Body of pancreas (tissue), 4 donors: ENCODE measurements at regions not wholly inside any gene's neighbourhood (a gene's known extent, or its start where the extent isn't known, plus 50 kb on each side); places are given as distances from the start of the nearest gene placed in this dataset.

Experiments used
- ATAC-seq: fragments of 150-250 bp; one replicate; pipeline ENCODE4 v1.9.1; 2016
- DNase-seq, 4 donors: peaks; one replicate each; pipeline ENCODE4 v3.0.0-alpha.2; 2019
- H3K27ac ChIP-seq, 4 donors: fragments of 200-600 bp; sonication (generic); 1 replicate in 3 of 4; 2 replicates in 1 of 4; pipeline versions ENCODE4 v1.5.1 to v1.6.1; 2016 to 2019; ENCODE audit warnings: mild to moderate bottlenecking in 1 of 4, mixed read lengths in 1 of 4, moderate library complexity in 1 of 4
- H3K27me3 ChIP-seq, 2 donors: fragments of 200-600 bp; sonication (generic); one replicate each; pipeline ENCODE4 v1.6.0; 2016; ENCODE audit warnings: mild to moderate bottlenecking in 1 of 2
- H3K36me3 ChIP-seq, 2 donors: fragments of 200-600 bp; sonication (generic); replicated peaks in 1 of 2; 2 replicates each; pipeline ENCODE4 v1.5.1; 2016; ENCODE audit warnings: low read depth in 2 of 2; ENCODE audit not compliant: insufficient read depth in 1 of 2
- H3K4me1 ChIP-seq: fragments of 200-600 bp; sonication (generic); one replicate; pipeline ENCODE4 v1.6.0; 2016
- H3K4me3 ChIP-seq, 2 donors: fragments of 200-600 bp; sonication (generic); 1 replicate in 1 of 2; 2 replicates in 1 of 2; pipeline ENCODE4 v1.5.1; 2016 to 2019
- H3K9me3 ChIP-seq, 3 donors: fragments of 200-600 bp; sonication (generic); 1 replicate in 2 of 3; 2 replicates in 1 of 3; pipeline ENCODE4 v1.5.1; 2016
- POLR2A ChIP-seq, 3 donors: fragments of 450-650 bp; IDR thresholded peaks; one replicate each; pipeline ENCODE4 v1.6.1; 2016; ENCODE audit warnings: antibody characterized with exemption in 3 of 3, mild to moderate bottlenecking in 2 of 3
- WGBS, 2 donors: methylation state at CpG; one replicate each; pipeline ENCODE4 v1.1.5; 2017; 5-methylcytosine and 5-hydroxymethylcytosine counted together
- intact Hi-C: fragments of 100-400 bp; cut with DNase I; formaldehyde crosslinking; loops from one replicate; pipeline ENCODE4 v1.15.1; 2023
- TF ChIP-seq, protein P1 (sequence below), 7 experiments: fragments of 450-650 bp in 4 of 7; fragments of 200-600 bp in 3 of 7; sonication (generic) in 3 of 7; IDR thresholded peaks; one replicate each; pipeline ENCODE4 v1.5.1; 2016 to 2019; ENCODE audit warnings: antibody characterized with exemption in 7 of 7

DNA sequence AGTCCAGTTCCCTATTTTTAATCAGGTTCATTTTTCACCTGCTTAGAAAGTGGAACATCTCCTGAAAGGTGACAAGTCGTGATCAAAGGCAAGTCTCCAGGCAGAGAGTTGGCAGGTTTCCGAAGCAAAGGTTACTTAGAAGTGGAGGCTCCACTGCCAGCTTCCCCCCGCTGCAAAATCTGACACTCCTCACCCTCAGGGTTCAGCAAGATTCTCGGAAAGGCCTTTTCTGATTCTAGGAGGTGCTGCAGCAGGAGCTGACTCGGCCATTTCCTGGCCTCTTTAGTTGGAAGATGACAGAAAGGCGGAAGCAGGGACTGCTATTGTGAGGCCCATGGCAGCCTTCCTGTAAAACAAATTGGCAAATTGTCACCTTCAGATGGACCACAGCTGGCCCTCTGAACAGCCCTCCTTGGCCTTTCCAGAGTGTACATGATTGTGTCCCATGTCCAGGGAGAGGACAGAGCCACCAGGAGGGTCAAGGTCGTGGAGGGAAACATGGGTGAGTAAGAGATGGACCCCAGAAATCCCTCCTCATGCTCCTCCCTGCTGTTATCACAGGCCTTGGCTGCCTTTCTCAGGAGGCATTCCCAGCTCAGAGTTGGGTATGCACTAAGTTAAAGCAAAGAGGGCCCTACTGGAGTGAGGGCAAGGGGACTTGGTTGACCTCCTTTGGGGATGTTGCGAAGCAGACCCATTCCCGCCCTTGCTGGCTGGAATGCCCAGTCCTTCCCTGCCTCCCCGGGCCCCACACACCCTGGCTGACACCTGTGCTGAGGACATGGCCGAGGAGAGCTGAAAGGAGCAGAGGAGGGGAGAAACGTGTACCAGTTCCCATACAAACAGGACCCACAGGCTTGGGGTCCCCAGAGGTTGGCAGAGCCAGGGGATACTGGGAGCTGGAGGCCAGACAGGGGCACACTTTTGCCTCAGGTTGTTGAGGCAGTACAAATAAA is 115.5 kb upstream of the IRF2BP2 start:
- WGBS, 2 donors: 33 to 41% methylated on average over 9 to 12 of the region's 12 CpGs

GRCh38 chr1:234724516-234725176 is 114.7 kb upstream of the IRF2BP2 start:
- peaks cover 79% of the 10 kb centered on the region for H3K4me1 ChIP-seq
- ATAC-seq (peak; percentile 42), DNase-seq (peak; percentile 79 to 88 (median 86))
- intact Hi-C loops: no loop called here
- 0 to 2% methylated on average over 16 of the region's 16 CpGs for WGBS, 2 donors
- H3K4me3 ChIP-seq: no peak overlapping the region
- H3K27me3 ChIP-seq: no peaks in the 10 kb centered on the region
- H3K36me3 ChIP-seq: no peaks in the 10 kb centered on the region
- H3K9me3 ChIP-seq: no peaks in the 10 kb centered on the region
- H3K27ac ChIP-seq: peak overlapping the region; percentile 96 to 98 (median 97)
- TF ChIP-seq POLR2A (IDR thresholded peaks at IDR 0.05): peak in 1 of 3 donors; percentile 10
- TF ChIP-seq, protein P1, sequence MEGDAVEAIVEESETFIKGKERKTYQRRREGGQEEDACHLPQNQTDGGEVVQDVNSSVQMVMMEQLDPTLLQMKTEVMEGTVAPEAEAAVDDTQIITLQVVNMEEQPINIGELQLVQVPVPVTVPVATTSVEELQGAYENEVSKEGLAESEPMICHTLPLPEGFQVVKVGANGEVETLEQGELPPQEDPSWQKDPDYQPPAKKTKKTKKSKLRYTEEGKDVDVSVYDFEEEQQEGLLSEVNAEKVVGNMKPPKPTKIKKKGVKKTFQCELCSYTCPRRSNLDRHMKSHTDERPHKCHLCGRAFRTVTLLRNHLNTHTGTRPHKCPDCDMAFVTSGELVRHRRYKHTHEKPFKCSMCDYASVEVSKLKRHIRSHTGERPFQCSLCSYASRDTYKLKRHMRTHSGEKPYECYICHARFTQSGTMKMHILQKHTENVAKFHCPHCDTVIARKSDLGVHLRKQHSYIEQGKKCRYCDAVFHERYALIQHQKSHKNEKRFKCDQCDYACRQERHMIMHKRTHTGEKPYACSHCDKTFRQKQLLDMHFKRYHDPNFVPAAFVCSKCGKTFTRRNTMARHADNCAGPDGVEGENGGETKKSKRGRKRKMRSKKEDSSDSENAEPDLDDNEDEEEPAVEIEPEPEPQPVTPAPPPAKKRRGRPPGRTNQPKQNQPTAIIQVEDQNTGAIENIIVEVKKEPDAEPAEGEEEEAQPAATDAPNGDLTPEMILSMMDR (IDR thresholded peaks at IDR 0.05): no peak

More for the DNA sequence above, 115.5 kb upstream of the IRF2BP2 start:
- Histone ChIP-seq H3K4me1 (peaks cover 71% of the 10 kb centered on the region), H3K27me3 (no peaks in the 10 kb centered on the region), H3K4me3 (no peak overlapping the region), H3K36me3 (no peaks in the 10 kb centered on the region), H3K27ac (peak overlapping the region; percentile 96 to 98 (median 97)), H3K9me3 (no peaks in the 10 kb centered on the region)
- ATAC-seq: no peak
- TF ChIP-seq, protein P1 (IDR thresholded peaks at IDR 0.05): no peak
- TF ChIP-seq POLR2A (IDR thresholded peaks at IDR 0.05): no peak
- peak; percentile 62 to 71 (median 70) for DNase-seq
- intact Hi-C loops: no loop called here

- ATAC-seq (no peak), DNase-seq (peak; percentile 57 to 82 (median 74))
- Histone ChIP-seq H3K36me3 (no peaks in the 10 kb centered on the region), H3K4me3 (no peak overlapping the region), H3K27ac (peak overlapping the region; percentile 96 to 99 (median 98)), H3K27me3 (no peaks in the 10 kb centered on the region), H3K9me3 (no peaks in the 10 kb centered on the region), H3K4me1 (peaks cover 94% of the 10 kb centered on the region)
- intact Hi-C loops: no loop called here
- TF ChIP-seq, protein P1 (IDR thresholded peaks at IDR 0.05): no peak
- no peak for TF ChIP-seq POLR2A (IDR thresholded peaks at IDR 0.05)
- 38 to 45% methylated on average over 16 to 26 of the region's 26 CpGs for WGBS, 2 donors
These were observed 113.1 kb upstream of the IRF2BP2 start for GRCh38 chr1:234722904-234723720.

GRCh38 chr1:234722270-234722704 is 112.3 kb upstream of the IRF2BP2 start:
- no peaks in the 10 kb centered on the region for H3K9me3 ChIP-seq
- peak overlapping the region; percentile 96 to 99 (median 98) for H3K27ac ChIP-seq
- H3K4me1 ChIP-seq: peaks cover 96% of the 10 kb centered on the region
- H3K4me3 ChIP-seq: no peak overlapping the region
- no peak for ATAC-seq
- H3K36me3 ChIP-seq: no peaks in the 10 kb centered on the region
- 50 to 67% methylated on average over 9 of the region's 9 CpGs for WGBS, 2 donors
- no peak for DNase-seq
- H3K27me3 ChIP-seq: no peaks in the 10 kb centered on the region
- no peak for TF ChIP-seq POLR2A (IDR thresholded peaks at IDR 0.05)
- TF ChIP-seq, protein P1 (IDR thresholded peaks at IDR 0.05): no peak
- intact Hi-C loops: no loop called here
